ENCODE measurements at regions not wholly inside any gene's neighbourhood (a gene's known extent, or its start where the extent isn't known, plus 50 kb on each side); places are given as distances from the start of the nearest gene placed in this dataset.

DNA sequence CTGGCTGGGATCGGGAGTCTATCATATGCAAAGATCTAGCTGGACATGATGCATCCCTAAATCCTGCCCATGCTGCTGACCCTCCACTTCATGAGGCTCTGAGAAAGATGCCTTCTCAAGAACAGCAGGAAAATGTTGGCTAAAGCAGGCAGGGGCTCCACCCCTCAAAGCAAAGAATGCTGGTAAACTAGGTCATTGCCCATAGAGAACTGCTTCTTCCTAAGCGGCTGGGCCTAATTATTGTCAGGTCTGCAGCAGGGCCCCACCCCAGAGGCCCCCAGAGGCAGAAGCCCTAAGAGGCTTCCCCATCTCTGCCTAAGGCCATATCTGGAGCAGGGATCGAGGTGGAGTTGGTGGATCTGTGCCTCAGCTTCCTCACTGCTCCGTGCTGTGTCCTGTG lies 447.4 kb upstream of the PROK2 start:
- no peak for DNase-seq (ENCODE audit: low spot score)

DNA sequence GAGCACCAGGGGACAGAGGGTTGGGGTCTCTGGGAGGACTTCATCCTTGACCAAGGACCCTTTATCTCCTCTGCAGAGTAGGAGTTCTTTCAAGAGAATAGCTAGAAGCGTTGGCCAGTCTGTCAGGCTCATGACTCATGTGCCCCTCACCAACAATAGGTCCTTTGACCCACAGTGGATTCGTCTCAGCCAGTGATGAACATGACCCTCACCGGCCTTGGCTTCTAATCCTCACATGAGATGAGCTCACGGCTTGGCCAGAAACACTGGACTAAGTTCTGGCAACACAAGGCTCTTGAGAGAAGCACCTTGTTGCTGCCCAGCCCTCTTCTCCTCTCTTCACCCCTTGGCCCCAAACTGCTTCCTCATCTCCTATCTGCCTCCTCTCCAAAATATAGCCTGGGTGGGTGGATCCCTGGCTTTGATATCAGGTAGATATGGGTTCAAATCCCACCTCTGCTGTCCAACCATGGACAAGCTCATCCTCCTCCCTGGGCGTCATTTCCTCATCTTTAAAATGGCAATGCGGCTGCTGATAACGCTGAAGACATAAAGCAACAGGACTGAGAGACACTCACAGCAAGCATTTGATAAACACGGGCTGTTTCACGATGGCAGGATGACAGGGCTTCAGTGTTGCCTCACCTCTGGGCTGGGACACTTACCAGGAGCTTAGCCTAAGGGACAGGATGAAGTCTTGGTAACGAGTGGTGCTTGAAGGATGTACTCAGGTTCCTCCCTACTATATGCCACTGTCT lies 446.7 kb upstream of the PROK2 start:
- no peak for DNase-seq (ENCODE audit: low spot score)

DNA sequence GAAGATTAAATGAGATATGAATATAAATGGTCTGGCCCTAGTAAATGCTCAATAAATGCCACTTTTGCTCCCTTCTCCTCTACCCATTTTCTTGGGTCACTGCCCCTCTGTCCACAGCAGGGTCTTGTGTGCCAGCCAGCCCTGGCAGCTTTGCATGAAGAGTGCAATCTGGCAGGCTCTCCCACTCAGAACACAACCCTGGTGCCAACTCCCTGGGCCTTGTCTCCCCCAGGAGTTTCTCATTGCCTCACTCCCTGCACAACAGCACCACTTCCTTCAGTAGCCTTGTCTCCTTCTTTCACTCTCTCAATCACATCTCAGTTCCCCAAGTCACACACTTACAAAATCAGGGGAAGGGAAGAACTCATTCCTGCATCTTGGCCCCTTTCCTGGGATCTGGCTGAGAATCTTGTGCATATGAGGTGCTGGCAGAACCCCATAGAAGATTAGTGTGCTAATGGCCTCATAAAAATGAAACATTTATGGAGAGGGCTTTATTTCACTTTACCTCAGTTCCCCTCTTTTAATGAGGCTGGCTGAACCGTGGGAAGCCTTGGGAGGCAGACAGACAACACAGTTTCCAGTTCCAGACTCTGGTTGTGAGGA lies 445.9 kb upstream of the PROK2 start:
- DNase-seq (ENCODE audit: low spot score), result no peak

DNA sequence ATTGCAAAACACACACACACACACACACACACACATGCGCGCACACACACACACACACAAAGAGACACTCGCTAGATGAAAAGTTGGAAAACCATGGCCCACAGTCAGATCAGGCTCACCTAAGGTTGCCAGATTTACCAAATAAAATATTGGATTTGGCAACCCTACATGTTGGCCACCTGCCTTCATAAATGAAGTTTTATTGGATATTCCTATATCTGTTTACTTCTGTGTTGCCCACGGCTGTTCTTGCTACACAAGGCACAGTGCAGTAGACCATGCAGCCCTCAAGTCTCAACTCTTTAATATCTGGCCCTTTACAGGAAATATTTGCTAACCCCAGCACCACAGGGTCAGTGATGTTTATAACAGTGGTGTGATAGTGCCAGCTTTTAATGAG lies 445.0 kb upstream of the PROK2 start:
- DNase-seq (ENCODE audit: low spot score), result no peak

DNA sequence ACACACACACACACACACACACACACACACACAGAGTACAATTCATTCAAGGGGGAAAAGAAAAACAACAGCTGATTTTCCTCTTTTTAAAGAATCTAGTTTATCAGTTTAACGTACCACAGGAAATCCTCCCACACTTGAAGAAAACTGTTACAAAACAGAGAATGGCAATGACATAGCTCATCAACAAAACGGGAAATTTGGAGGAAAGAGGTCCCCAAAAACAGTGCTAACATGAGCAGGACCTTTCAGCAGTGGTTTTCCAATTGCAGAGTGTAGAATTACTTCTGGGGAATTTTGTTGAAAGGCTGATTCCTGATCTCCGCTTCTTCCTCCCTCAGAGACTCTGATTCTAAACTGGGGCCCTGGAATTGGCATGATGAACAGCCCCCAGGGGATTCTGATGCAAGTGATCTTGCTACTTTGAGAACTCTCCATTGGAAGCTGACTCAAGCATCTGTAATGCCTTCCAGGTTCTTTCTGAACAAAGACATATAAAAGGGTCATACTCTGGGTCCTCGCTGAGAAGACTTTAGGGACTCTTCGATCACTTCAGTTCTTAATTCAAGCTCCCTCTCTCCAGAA lies 442.6 kb upstream of the PROK2 start:
- no peak for DNase-seq (ENCODE audit: low spot score)

DNA sequence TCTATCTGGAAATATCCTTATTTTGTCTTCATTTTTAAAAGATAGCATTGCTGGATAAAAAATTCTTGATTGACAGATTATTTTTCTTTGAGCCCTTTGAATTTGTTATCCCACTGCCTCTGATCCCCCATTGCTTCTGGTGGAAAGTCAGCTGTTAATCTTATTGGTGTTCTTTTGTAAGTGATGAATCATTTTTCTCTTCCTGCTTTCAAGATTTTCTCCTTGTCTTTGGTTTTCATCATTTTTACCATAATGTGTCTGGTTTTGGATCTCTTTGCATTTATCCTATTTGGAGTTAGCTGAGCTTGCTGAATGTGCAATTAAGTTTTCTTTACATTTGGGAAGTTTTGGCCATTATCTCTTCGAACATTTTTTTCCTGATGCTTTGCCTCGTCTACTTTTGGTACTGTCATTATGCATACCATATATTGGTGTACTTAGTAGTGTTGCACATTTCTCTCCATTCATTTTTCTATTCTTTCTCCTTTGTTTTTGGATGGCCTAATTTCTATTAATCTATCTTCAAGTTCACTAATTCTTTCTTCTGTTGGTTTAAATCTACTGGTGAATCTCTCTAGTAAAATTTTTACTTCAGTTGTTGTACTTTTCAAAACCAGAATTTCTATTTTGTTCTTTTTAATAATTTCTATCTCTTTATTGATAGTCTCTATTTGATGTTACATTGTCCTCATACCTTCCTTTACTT lies 440.0 kb upstream of the PROK2 start:
- DNase-seq (ENCODE audit: low spot score), result no peak

DNA sequence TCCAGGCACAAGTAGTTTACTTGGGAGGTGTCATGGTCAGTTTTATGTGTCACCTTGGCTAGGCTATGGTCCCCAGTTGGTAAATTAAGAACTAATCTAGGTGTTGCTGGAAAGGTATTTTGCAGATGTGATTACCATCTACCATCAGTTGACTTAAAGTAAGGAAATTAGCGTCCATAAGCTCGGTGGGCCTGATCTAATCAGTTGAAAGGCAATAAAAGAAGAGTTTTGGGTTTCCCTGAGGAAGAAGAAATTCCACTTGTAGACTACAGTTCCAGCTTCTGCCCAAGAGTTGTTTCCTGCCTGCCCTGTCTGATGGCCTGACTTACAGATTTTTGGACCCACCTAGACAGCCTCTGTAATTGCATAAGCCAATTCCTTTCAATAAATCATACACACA lies 438.7 kb upstream of the PROK2 start:
- no peak for DNase-seq (ENCODE audit: low spot score)

DNA sequence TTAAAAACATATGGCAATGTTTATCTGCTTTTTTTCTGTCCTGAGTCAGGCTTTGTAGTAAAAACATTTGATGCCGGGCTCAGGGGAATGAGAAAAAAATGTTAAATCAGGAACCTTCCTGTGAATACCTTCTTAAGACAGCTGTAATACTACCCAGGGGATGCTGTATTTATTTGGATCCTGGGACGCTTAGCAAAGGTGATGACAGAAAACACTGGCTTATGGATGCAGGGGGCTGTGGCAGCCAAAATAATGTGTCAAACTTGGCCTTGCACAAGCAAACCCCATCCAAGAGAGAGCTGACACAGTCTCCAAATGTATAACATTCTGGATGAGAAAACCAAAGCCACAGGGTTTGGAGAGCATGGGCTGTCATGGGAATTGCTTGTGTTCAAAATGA lies 438.2 kb upstream of the PROK2 start:
- no peak for DNase-seq (ENCODE audit: low spot score)

DNA sequence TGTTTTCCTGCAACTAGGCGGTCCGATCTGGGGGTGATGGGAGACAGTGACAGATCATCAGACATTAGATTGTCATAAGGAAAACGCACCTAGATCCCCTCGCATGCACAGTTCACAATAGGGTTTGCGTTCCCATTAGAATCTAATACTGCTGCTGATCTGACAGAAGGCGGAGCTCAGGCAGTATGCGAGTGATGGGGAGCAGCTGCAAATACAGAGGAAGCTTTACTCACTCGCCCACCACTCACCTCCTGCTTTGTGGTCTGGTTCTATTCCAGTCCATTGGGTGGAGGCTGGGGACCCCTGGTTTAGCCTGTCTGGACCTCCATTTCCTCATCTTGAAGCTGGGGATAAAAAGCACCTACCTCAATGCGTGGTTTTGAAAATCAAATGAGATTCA lies 437.5 kb upstream of the PROK2 start:
- DNase-seq (ENCODE audit: low spot score), result no peak

DNA sequence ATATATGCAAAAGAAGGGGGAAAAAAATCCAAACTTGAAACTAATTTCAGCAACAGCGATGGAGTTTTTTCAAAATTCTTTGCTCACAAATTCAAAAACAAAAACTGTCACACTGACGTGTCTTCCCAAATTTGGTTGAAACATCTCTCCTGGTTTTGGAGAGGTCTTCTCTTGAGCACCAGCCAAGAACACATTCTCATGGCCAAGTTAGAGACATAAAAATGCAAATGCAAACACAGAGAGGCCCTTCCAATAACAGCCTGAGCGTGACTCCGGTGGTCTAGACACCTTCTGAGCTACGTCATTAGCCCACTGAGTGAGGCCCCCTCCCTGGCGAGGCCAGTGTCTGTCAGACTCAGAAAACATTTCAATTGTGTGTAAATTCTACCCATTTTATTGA lies 436.0 kb upstream of the PROK2 start:
- no peak for DNase-seq (ENCODE audit: low spot score)

DNA sequence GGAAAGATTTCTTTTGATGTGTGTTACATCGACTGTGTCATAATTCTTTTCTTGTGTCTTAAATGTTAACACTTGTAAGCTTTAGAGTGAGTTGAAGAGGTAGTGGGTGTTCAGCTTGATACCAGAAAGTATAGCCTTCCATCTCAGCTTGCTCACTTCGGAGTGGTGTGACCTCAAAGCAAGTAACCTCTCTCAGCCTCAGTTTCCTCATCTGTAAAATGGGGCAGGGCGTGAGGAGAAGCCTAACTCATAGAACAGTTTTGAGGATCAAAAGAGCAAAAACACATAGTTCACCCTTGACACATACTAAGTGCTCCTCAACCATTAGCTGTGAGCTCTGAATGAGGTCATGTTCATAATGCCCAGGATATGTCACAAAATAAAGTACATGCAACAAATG lies 434.8 kb upstream of the PROK2 start:
- no peak for DNase-seq (ENCODE audit: low spot score)

DNA sequence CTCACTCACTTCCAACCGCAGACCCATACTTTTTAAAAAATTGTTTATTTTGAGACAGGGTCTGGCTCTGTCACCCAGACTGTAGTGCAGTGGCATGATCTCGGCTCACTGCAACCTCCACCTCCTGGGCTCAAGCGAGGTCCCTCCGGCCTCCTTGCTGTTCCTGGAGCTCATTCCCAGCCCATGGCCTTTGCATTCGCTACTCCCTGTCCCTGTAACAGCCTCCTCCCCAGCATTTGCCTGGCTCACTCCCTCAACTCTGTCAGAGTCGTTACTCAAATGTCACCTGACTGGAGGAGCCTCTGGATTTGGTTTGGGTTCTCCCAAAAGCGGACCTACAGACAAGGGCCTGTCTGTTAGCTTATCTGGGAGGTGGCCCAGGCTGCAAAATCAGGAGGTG lies 432.6 kb upstream of the PROK2 start:
- DNase-seq (ENCODE audit: low spot score), result no peak

DNA sequence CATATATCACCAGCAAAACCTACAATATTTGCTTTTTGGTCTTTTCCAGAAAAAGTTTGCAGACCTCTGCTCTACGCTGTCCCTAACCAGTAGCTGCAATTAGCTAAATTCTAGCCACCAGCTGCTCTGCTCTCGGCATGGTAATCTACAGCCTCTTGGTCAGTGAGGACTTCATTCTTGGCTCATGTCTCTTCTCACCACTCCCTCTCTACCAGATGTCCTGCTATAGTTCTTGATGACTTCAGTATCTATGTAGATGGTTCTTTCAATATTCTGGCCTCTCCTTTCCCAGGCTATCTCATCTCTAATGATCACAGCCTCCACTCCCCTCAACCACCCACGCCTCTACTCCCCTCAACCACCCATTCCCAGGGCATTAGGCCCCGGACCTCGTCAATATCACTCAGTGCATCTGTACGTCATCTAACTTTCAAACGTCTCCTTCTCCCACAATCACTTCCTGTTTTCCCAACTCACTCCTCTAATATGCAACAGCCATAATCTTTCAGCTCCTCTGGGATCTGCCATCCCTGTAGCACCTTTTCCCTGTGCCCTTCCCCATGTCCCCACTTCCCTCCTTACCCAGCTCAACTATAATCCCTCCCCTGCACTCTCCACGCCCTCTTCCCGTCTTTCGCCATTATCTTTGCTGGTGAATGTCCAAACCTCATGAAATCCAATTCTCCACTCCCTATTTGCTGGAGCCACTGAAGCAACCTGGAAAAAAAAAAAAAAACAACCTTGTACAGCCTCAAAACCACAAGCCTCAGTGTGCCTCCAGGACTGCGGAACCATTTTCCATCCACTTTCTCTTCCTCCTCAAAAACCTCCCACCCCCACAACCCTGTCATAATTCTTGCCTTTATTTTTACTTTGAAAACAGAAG lies 429.4 kb upstream of the PROK2 start:
- no peak for DNase-seq (ENCODE audit: low spot score)

DNA sequence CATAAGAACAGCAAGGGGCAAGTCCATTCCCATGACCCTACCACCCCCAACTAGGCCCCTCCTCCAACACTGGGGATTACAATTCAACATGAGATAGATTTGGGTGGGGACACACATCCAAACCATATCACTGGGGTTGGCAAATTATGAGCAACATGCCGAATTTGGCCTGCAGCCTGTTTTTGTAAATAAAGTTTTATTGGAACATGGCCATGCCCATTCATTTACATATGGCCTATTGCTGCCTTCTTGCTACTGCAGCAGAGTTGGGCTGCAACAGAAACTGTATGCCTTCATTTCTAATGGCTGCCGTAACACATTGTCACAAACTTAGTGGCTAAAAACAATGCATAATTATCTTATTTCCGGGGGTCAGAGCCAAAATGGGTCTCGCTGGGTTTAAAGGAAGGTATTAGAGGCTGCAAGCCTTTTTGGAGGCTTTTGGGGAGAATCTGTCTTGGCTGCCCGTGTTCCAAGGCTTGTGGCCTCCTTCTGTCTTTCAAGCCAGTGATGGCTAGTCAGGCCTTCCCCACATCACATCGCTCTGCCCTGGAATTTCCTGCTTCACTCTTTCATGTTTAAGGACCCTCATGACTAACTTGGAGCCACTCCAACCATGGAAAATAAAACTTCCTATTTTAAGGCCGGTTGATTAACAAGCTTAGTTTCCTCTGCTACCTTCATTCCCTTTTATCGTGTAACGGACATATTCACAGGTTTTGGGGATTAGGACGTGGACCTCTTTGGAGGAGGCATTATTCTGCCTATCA lies 428.5 kb upstream of the PROK2 start:
- DNase-seq (ENCODE audit: low spot score), result no peak

DNA sequence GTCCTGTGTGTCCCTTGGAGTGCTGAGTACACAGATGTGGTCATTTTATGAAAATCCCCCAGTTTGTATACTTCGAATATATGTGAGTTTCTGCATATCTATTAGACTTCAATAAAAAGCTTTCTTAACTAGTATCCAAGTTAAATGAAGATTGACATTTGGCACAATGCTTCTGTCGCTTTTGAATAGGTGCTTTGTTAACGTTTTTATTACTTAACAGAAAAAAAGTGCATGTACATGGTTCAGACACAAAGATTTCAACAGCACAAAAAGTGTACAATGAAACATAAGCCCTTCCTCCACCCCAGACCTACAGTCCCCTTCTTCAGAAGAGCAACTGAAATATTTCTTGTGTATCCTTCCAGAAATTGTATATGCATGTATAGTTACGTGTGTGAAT lies 427.4 kb upstream of the PROK2 start:
- no peak for DNase-seq (ENCODE audit: low spot score)

DNA sequence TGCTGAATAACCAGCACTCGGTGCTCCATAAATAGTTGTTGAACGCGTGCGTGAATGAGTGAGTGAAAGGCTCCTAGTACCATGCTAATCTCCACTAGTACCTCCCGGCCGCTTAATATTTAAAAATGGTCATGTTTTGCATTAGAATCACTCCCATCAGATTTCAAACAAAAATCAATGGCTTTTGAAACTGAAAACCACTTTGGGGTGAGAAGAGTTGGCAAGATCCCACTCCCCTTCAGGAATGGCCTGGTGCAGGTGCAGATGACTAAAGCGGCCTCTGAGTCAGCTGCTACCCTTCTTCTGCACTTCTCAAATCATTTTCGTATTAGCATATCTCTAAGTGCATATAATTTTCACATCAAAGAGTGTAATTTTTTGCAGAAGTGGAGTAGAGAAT lies 425.3 kb upstream of the PROK2 start:
- no peak for DNase-seq (ENCODE audit: low spot score)

DNA sequence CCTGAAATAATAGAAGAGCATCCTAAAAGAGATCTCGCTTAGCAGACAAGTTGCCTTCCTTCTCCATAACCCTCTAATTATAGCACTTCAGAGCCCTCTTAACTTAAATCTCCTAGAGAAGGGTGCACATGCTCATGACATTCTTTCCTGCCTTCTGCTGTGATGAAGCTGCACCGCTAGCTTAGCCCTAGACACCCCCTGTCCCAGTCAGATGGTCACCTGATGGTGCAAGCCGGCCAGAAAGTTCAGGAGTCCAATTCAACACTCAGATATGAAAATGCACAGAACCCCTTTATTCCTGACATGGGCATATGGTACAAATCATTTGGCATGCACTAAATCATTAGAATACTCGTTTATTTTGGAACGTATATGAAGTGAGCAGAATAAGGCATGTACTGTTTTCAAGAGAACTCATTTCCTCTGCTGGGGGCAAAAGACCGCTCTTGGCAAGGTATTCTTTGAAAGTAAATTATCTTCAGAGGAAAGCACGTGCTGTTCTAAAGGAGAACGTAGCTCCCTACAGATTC lies 420.4 kb upstream of the PROK2 start:
- DNase-seq (ENCODE audit: low spot score), result no peak

DNA sequence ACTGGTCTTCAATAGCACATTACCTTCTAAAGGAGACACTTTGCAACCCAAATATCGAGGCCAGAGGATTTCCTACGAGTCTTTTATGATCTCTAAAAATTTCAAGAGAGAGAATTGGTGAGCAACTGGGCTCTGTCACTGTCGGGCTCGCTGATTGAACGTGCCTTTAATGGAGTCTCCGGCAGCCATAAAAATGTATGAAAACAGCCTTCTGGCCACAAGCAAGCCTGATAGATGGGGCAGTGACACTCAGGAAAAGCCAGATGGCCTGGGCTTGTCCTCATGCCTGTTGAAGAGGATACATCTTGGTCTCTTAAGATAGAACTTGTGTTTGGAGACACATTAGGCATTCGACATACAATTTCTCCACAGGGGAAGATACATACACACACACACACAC lies 419.5 kb upstream of the PROK2 start:
- no peak for DNase-seq (ENCODE audit: low spot score)

DNA sequence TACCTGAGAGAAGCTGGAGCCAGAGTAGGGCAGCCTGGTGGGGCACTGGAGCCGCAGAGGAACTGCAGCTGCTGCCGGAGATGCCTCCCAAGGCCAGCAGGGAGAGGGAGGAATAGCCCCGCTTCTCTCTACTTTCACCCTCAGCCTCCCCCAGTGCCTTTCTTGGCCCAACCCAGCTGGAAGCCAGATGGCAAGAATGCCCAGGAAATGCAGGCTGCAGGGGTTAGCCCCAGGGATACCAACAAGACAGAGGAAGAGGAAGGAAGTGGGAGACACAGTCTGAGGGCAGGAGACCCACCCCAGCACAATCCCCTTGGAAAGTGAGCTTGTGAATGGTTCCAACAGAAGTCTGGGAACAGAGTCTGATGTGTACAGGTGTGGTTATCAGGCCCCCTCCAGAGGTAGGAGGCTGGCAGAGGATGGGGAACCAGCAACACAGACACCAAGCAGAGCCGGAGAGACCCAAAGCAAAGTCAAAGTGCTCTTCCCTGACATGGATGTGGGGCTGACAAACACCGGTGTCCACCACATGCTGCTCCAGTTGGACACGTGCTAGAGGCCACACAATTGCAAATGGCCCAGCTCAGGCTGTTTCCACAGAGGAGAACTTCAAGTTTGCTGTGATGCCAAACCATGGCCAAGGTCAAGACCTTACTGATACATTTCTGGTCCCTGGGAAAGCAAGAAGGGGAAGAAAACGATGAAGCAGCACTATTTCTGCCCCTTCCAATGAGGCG lies 418.8 kb upstream of the PROK2 start:
- DNase-seq (ENCODE audit: low spot score), result no peak

DNA sequence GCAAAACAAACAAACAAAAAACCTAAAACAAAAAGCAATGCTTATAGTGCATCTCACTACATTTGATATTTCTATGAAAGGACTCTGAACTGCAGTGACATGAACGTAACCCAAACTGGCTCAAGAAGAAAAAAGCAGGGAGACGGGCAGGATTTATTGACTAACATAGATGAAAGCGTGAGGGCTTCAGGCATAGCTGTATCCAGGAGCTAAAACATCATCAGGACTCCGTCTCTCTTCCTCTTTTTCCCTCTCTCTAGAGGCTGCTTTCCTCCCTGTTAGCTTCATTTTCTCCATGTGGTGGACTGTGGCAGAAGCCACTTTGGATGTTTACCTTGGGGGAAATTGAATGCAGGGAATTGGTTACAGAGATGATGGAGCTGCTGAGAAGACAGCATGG lies 418.2 kb upstream of the PROK2 start:
- no peak for DNase-seq (ENCODE audit: low spot score)
